HG03457 (cell line): ENCODE measurements at regions not wholly inside any gene's neighbourhood (a gene's known extent, or its start where the extent isn't known, plus 50 kb on each side); places are given as distances from the start of the nearest gene placed in this dataset.

Experiments
- ATAC-seq: cut with Tn5 transposase; IDR thresholded peaks from one replicate; pipeline ENCODE4 v1.9.1; 2021; ENCODE audit warnings: moderate number of reproducible peaks; ENCODE audit not compliant: unreplicated experiment

DNA sequence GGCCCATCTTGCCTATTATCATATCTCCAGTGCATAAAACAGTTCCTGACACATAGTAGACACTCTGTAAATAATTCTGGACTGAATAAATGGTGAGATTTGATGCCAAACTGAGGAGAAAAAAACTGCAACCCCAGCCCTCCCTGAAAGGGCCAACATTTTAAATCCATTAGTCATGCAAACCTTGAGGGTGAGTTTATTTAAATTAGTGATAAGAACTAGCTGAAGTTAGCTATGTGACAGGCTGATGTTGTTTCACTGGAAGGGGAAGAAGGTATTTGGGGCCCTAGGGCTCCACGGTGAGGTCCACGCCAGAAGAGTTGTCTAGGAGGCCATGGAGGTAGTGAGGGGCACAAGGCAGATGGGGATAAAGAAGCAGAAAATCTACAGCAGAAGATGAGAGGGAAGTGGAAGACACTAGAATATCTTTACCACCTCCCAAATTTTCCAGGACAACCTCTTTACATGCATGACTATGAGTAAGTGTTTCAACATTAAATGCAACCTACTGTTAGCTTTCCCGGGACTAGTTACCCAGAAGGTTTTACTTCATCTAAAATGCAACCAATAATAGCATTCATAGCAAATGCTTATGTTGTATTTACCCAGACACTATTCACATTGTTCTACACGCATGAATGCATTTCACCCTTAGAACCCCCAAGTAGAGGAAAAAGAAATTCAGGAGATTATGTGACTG lies 183.2 kb upstream of the LYZL1 start:
- ATAC-seq, result no peak

DNA sequence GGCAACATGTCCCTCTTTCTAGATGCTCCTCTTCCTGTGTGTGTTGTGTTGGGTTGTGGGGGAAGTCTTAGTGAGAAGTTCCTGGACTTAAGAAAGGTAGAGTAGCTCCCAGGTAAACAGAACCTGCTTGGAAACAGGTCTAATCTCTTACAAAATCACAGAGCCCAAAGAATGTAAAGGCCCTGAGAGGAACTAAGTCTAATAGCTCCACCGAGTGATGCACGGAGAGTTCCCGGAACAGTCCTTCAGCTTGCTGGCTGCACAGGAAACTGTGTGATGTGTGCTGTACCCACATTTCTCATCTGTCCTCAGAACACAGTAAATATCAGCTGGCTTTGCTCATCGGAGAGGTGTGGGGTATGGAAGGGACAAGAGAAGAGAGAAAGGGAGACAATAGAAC lies 182.6 kb upstream of the LYZL1 start:
- ATAC-seq, result no peak

DNA sequence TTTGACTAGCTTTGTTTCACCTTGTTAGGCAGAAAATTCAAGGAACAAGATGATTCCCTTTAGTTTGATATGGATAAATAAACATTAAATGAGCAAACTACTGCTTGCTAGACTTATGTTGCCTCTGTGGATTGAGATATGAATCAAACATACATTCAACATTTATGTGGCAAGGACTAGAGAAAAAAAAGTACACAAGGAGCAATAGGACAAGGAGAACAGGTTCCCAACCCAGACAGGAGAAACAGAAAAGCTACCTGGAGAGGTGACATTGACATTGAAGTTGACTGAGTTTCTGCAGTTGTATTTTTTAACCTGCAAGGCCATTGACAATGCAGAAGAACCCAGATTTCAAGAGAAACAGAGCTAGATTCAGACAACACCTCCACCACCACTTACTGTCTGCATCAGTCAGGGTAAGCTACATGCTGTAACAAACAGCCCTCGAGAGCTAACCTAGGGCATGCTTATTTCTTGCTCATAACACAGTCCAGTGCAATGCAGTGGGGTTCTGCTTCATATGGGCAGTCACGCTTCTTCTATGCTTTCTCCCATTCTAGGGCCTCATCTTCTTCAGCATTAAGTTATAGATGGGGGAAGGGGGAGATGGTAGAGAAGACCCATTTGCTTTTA lies 180.9 kb upstream of the LYZL1 start:
- no peak for ATAC-seq

DNA sequence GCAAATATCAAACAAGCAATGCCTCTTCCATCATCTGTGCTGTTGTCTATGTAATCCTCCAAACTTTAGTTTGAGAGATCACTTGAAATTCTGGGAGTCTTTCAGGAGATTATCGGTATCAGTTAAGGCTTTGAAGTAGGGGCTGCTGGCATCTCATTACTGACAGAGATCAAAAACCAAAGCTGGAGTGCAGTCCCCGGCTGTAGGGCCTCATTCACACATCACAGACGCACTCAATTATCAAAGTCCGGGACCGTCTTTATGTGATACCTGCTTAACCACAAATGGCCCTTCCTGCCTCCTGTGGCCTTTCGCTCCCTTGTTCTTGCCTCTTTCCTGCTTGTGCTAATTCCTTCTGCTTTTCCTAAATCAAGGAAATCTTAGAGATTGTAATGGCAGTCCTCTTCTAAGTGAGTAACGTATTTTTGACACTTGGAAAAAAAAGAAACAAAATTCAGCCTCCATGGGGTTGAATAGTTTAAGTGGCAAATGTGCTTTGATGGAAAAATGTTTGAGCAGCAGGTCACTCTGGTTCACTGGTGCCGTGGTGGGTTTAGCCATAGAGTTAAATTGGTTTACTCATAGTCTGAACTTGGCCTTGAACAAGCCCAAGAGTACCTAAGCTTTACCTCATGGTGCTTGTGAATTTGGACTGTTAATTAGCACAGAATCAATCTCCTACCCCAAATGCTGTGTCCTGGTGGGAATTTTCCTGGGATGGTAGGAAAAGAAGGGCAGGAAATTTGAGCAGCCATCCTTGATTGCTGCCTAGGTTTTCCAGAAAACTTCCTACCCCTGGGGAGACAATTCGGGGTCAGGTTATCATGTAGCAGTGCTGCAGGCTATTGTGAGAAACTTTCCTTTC lies 178.9 kb upstream of the LYZL1 start:
- ATAC-seq, result no peak

DNA sequence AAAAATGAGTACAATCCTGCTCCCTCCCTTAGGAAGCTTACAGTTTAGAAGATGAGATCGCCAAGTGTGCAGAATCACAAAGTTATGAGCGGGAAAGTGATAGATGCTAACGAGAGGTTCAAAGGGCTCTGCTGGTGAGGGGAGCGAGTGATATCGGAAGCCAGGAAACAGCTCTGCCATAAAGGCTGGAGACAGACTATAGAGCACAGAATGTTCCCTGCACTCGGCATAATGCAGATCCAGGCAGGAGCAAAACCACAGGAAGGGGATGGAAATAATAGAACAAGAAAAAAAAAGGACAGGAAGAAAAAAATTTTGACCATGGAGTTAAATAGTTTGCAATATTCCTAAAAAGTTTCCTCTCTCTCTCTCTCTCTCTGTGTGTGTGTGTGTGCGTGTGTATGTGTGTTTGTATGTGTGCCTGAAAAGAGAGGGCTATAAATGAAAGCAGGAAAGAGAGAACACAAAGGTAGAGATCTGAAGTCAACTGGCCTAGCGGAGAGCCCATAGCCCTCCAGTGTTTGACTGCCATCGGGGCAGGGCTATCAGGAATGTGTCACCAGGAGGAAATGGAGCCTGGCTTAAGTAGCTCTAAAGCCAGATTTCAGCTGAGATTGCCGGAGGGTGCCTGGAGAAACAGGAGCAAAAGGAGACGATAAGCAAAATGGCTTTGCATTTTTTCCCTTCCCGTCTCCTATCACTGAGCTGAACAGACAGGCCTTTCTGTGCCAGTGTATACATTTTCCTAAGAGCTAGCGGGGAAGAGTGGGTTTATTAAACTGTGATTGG lies 175.8 kb upstream of the LYZL1 start:
- ATAC-seq, result no peak

DNA sequence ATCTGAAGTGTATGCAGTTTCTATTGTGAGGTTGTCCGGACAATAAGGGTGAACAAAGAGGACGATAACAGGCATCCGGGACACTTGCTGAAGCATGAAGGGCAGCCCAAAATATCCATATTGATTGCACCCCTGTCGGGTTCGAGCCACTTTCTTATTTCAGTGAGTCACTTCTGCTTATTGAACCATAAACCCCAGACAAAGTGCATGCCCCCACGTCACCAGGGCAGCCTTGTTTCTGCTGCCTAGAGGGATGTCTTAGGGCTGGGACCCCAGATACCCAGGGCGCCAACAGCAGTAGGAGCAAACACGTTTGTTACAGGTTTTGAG lies 175.3 kb upstream of the LYZL1 start:
- no peak for ATAC-seq

DNA sequence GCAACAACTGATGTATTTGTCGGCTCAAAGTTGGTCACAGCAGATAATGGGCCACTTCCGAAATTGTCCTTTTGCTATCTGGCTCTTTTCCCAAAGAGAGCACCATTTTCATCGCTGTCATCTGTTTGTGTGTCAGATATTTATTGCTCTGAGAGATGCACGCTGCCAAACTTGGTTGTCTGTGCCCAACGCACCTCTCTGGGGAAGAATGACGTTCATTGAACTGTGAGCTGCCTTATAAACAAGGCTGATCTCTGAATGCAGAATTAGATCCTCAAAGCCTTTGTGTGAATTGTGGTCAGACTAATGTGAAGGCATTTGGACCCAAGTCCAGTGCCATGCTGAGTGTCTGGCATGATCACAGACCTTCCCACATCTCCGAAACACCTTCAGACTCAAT lies 174.7 kb upstream of the LYZL1 start:
- ATAC-seq, result no peak

DNA sequence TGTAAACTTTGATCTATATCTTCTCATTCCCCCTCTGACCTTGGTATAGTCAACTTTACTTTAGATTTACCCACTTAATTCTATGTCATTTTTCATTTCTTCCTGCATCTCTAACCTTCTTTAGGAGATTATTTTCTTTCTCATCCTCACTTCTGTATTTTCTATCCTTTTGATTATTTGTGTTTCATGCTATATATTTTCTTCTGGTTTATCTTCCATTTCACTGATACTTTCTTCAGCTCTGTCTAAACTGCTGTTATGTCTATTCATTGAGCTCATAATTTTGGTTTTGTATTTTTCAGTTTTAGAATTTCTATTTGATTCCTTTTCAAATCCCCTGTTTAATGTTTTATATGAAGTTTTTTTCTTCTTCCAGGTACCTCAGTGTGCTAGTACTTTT lies 171.1 kb upstream of the LYZL1 start:
- no peak for ATAC-seq

DNA sequence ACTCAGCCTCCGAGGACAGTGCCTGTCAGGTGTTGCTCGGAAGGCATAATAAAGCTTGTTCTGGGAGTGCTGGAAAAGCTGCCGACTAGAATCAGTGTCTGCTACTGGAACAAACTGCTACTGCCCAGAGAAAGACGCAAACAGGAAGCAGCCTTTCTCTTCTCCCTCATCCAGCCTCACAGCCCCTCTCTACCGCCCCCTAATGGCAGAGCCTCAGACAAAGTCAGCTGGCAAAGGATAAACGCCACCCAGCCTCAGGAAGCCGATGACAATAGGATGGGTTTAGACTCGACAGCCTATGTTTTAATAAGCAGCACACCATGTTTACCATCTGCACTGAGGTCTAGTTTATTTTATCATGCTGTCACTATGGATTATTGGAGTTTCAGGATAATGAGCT lies 169.5 kb upstream of the LYZL1 start:
- no peak for ATAC-seq

DNA sequence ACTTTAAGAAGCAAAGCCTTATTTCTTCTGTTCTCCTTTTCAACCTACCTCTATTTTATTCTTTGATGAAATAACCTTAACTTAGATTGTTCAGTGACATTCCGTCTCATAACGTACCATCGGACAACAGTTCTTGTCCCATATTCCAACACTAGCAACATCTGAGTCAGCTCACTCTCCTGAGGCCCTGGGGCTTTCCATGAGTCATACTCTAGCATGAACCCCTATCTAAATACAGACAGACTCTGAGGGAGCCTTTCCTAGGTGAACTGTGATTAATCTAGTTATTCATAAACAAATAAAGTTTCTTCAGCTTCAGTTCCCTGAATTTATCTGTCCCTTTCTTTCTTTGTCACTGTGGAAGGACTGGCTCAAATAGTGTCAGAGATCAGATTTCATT lies 168.7 kb upstream of the LYZL1 start:
- no peak for ATAC-seq

DNA sequence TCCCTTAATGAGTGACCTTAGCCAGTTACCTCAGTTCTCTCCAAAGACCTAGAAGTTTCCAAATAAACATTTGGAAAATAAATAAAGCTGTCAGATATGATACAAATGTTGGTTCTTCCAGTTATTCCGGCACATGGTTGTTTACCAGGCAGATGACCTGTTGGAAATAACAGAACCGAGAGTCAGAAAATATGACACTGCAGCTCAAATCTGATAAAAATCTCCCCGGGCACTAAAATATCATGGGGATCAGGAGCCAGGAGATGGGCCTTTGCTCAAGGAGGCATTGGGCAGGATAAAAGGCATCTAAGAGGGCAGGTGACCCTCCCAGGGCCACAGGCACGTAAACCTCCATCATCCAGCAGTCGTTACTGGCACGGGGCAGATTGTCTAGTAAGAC lies 164.0 kb upstream of the LYZL1 start:
- ATAC-seq, result no peak

DNA sequence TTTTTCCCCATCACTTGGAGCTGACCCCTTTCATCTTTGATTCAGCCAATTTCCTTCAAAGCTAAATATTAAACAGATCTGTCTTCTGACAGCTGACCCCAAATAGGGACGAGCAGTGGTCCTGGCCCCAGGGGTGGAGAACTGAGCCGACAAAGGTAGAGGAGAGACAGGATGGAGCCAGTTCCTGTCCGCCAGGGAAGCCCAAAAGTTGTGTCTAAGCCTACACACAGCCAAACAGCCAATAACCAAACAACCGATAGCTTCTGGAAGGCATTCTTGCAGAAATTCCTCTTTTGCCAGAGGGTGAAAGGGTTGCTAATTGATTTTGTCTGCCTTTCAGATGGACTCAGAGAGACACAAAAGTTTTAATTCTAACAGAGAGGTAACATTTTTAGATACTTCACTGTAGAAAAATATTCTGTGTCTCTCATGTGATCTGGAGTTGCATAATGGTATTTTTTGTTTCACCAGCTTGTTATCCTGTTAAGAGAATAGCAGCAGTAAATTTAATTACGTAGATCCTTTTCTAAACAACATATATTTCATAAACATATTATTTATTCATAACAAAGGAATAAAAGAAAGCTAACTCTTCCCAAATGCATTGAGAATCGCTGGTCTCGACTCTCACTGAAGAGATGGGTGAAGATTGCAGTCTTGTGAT lies 161.7 kb upstream of the LYZL1 start:
- no peak for ATAC-seq

DNA sequence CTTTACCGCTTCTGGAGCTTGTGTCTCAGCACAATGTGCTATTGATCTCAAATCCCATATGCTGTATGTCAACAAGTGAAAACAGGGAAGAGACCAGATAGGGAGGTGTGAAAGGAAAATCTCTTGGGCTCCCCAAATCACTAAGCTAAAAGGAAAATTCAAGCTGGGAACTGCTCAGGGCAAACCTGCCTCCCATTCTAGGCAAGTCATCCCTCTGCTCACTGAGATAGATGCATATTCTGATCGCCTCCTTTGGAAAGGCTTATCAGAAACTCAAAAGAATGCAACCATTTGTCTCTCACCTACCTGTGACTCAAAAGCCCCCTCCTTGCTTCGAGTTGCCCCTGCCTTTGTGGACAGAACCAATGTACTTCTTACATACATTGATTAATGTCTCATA lies 161.1 kb upstream of the LYZL1 start:
- ATAC-seq, result no peak

DNA sequence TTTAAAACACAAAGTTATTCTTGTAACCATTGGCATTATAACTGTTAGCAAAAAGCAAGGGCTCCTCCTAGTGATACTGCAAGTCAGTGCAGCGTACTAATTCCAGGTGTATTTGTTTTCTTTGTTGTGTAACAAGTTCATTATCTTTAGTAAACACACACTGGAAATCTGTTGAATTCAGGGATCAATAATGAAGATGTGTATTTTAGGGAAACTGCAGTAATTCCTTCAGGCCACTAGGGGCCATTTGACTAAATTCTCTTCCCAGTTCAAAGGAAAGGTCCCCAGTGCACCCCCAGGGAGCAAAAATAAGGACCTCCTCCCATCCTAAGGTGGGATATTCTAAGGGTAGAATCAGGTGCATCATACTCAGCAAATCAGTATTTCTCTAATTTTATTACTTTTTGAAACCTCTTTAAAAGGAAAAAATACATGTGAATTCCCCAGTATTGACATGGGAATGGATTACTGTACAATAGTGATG lies 158.6 kb upstream of the LYZL1 start:
- no peak for ATAC-seq

DNA sequence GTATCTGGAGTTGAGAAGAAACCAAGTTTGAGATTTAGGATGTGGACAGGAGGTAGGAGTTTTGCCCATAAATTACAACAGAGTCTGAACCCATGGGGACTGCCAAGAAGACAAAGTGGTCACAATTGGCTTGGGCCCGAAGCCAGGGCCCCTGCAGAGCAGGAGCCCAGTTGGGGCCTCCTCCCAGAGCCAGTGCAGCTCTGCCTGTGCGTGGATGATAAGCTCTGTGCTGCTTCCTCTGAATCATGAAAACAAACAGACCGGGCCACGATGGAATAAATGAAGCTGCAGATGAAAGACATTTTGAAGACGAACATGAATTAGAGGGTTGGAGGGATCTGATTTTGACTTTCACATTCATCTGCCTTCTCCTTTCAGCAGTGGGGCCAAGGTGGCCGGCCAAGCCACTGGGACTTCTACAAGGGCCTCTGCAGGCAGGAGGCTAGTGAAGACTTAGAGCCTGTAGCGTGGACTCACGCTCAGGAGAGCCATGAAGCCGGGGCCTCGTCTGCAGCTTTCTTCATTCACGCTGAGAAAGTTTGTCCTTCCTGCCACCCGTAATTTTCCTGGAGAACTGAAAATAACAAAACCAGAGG lies 156.8 kb upstream of the LYZL1 start:
- no peak for ATAC-seq

DNA sequence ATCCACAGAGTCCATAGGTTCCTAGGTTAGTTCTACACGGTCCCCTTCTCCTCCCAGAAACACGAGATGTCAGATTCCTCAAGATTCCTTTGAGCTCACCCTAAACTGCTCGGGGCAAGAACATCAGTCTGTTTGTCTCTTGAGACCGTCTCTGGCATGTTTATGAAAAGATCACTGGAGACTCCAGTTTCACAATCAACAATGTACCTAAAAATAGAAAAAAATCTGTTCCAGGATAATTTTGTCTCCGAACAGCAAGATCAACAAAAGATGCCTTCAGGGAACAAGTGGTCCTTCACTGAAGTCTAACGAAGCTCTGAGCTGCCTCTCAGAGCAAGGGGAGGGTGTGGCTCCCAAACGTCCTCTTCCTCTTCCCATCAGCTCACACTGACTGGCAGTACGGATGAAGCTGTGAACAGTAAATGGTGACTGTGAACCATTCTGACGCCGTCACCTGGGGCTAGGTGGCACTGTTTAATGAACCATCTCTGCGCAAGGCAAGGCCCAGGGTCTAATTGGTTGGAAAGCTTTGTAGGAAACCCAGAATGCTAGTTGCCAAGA lies 156.2 kb upstream of the LYZL1 start:
- ATAC-seq, result no peak

DNA sequence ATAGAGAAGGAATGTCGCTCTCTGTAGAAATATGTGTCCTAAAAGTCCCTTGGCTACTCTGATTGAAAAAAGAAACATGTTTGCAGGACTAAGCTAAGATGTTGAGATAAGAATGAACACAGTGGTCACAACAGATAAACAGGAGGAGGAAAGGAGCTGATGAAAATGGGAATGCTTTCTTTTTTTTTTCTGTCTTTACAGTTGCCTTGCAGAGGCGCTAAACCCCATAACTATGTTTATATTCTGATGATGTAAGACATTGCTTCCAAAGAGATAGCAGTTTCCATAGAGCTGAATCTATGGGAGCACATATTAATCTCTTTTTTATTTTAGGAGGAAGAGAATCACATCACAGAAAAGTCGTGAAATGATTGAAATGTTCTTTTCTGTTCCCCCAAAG lies 153.5 kb upstream of the LYZL1 start:
- no peak for ATAC-seq

DNA sequence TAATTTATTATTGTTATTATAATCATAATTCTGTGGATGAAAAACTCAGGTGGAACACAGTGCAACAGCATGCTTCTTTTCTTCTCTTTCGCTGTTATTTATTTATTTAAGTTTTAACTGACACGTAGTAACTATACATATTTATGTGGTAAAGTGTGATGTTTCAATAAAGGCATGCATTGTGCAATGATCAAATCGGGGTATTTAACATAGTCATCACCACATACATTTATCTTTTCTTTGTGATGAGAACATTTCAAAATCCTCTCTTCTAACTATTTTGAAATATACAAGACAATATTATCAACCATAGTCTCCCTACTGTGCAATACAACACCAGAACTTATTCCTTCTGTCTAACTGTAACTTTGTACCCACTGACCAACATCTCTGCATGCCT lies 152.5 kb upstream of the LYZL1 start:
- no peak for ATAC-seq

DNA sequence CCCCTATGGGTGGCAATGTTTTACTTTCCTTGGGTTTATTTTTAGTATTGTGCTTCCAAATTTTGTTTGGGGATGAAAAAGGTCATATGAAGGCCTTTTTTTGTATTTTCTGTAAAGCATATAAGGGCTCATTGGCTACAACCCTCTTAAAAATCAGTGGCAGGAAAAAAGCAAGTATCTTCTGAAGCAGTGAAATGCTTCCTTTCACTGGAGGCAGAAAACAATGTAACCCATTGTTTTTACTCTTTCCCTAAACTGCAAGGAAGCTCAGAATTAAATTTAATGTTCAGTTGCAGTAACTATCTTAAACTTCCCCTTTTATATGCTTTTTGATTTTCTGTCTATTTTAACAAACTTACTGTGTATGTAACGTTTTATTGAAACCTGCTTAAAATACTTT lies 148.7 kb upstream of the LYZL1 start:
- ATAC-seq, result no peak

DNA sequence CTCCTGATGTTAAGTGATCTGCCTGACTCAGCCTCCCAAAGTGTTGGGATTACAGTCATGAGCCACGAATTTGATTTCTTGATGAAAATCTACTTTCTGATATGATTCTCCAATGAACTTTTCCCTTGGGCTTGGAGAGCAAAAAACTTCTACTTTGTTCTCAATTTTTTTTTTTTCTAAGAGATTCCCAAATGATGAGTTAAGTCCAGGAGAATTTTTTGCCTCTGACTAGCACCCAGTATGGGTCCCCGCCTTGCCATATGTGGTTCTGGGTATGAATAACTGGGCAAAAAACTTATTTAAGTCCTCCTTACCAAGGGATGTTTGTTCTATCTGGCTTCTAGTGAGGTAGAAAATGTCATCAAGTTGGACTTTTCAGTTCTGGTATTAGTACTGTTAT lies 147.9 kb upstream of the LYZL1 start:
- no peak for ATAC-seq
